GM21619 (cell line): ENCODE measurements at regions not wholly inside any gene's neighbourhood (a gene's known extent, or its start where the extent isn't known, plus 50 kb on each side); places are given as distances from the start of the nearest gene placed in this dataset.

Experiments used
- ATAC-seq: cut with Tn5 transposase; IDR thresholded peaks from one replicate; pipeline ENCODE4 v1.9.1; 2021; ENCODE audit not compliant: unreplicated experiment

GRCh38 chr5:109476292-109476691 lies 66.5 kb upstream of the PJA2 start:
- no peak for ATAC-seq

- ATAC-seq: no peak
Observed at GRCh38 chr5:109469896-109470662, 60.3 kb upstream of the PJA2 start.

GRCh38 chr5:109468737-109469420 lies 59.1 kb upstream of the PJA2 start:
- ATAC-seq: peak; percentile 95

GRCh38 chr5:109468288-109468676 lies 58.5 kb upstream of the PJA2 start:
- ATAC-seq: no peak

- no peak for ATAC-seq
Observed at GRCh38 chr5:109467058-109467457, 57.3 kb upstream of the PJA2 start.
